Thymus (tissue), 11 donors: ENCODE measurements at regions not wholly inside any gene's neighbourhood (a gene's known extent, or its start where the extent isn't known, plus 50 kb on each side); places are given as distances from the start of the nearest gene placed in this dataset.

ENCODE experiments used
- DNase-seq, 9 donors: peaks; one replicate each; pipeline ENCODE4 v3.0.0-alpha.2; 2013; ENCODE audit warnings: low spot score in 9 of 9, low read depth in 6 of 9, missing footprints in 1 of 9
- H3K27ac ChIP-seq, 2 donors: one replicate each; pipeline ENCODE4 v1.5.1; 2013; ENCODE audit warnings: control low read depth in 1 of 2, low read depth in 1 of 2, low read length in 1 of 2, mild to moderate bottlenecking in 1 of 2, moderate library complexity in 1 of 2
- H3K27me3 ChIP-seq, 2 donors: one replicate each; pipeline ENCODE4 v1.5.1; 2013; ENCODE audit warnings: low read length in 1 of 2; ENCODE audit not compliant: control insufficient read depth in 2 of 2, insufficient read depth in 1 of 2
- H3K36me3 ChIP-seq, 2 donors: one replicate each; pipeline ENCODE4 v1.5.1; 2013; ENCODE audit warnings: low read length in 1 of 2, mild to moderate bottlenecking in 1 of 2, moderate library complexity in 1 of 2; ENCODE audit not compliant: control insufficient read depth in 2 of 2, insufficient read depth in 2 of 2
- H3K4me1 ChIP-seq, 2 donors: one replicate each; pipeline ENCODE4 v1.5.1; 2013; ENCODE audit warnings: low read length in 2 of 2; ENCODE audit not compliant: control insufficient read depth in 2 of 2, insufficient read depth in 2 of 2
- H3K4me3 ChIP-seq, 2 donors: one replicate each; pipeline ENCODE4 v1.5.1; 2013; ENCODE audit warnings: low read length in 2 of 2, control low read depth in 1 of 2, mild to moderate bottlenecking in 1 of 2
- H3K9me3 ChIP-seq, 2 donors: one replicate each; pipeline ENCODE4 v1.5.1; 2013; ENCODE audit warnings: low read length in 1 of 2, mild to moderate bottlenecking in 1 of 2; ENCODE audit not compliant: control insufficient read depth in 2 of 2, insufficient read depth in 1 of 2
- WGBS: extraction: QIAGEN DNeasy Blood & Tissue Kit; methylation state at CpG from one replicate; pipeline ENCODE4 v1.1.7; 2013; 5-methylcytosine and 5-hydroxymethylcytosine counted together
- donor health status: healthy.

DNA sequence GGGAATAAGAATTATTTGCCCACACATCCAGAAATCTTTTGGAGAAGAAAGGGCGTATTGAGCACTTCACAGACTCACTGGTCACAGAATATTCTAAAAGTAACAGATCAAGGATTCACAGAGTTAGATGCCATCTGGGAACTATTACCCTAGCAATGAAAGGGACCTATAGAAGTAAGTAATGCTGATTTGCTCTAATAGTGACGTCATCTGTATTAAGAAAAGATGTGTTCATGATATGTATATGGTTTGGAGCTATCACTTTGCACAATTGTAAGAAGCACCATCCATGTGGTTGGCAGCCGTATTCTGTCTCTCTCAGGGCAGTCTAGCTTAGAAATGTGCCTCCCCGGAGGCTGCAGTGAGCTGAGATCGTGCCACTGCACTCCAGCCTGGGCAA, 52.8 kb upstream of the SV2C start:
- no peak for DNase-seq
- H3K36me3 ChIP-seq, result no peaks in the 10 kb centered on the region
- no peak overlapping the region for H3K27ac ChIP-seq
- no peaks in the 10 kb centered on the region for H3K27me3 ChIP-seq
- H3K4me1 ChIP-seq, result no peaks in the 10 kb centered on the region
- no peak overlapping the region for H3K4me3 ChIP-seq
- 89% methylated on average over 5 of the region's 5 CpGs for WGBS
- no peaks in the 10 kb centered on the region for H3K9me3 ChIP-seq

DNA sequence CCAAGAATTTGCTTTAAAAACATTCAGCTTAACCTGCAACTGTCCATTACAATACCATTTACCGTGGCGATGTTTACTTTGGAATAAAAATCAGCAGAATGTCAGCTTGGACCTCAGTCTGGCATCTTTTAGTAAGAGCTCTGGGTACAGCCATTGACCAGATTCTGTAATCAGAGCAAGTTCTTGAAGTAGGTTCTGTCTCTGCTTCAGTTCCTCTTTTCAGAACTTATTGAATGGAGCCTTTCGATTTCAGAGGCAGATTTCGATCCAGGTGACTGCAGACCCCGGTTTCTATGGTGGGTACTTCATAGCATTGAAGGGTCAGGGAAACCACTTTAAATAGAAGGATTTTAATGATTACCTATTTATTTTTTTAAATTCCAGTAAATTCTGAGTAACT, 53.4 kb upstream of the SV2C start:
- Histone ChIP-seq H3K27ac (no peak overlapping the region), H3K9me3 (no peaks in the 10 kb centered on the region), H3K36me3 (no peaks in the 10 kb centered on the region), H3K4me3 (no peak overlapping the region), H3K27me3 (no peaks in the 10 kb centered on the region), H3K4me1 (no peaks in the 10 kb centered on the region)
- DNase-seq, result no peak
- WGBS, result 89% methylated on average over 5 of the region's 5 CpGs

DNA sequence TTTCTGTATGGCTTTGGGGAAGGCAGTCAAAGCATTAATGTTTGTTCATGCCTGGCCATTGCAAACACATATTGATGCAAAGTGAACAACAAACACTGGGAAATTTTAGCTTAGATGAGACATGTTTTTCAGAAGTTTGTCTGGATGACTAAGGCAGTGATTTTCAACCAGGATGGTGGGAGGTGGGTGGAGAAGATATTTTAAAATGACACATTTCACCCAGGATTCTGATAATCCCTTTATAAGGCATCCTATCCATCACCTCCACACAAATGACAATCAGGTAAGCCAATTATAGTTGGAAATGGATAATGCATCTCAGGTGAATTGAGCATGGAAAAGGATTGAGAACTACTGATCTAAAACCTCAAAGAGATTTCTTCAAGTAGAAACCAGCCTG, 57.4 kb upstream of the SV2C start:
- Histone ChIP-seq H3K27me3 (no peaks in the 10 kb centered on the region), H3K27ac (no peak overlapping the region), H3K36me3 (no peaks in the 10 kb centered on the region), H3K9me3 (no peaks in the 10 kb centered on the region), H3K4me1 (no peaks in the 10 kb centered on the region), H3K4me3 (no peak overlapping the region)
- no peak for DNase-seq

DNA sequence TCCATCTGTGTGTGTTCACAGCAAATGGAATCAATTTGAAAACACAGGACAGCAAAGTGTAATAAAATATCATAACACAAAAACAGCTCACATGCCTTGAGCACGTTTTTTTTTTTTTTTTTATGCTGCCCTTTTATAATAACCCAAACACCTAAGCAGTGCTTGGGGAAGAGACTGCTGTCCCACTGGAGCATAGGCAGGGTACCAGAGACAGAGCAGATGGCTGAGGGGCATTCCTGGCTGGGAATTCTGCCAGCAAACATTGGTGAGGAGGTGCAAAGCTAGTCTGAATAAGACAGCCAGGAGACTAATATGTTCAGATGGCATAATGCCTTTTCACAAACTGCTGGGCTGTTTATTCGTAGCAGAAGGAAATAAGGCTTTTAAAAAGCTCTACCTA, 58.1 kb upstream of the SV2C start:
- H3K9me3 ChIP-seq, result no peaks in the 10 kb centered on the region
- H3K27me3 ChIP-seq, result no peaks in the 10 kb centered on the region
- H3K4me3 ChIP-seq, result no peak overlapping the region
- DNase-seq, result no peak
- WGBS, result 59% methylated on average over 2 of the region's 2 CpGs
- no peaks in the 10 kb centered on the region for H3K4me1 ChIP-seq
- no peaks in the 10 kb centered on the region for H3K36me3 ChIP-seq
- H3K27ac ChIP-seq, result no peak overlapping the region

DNA sequence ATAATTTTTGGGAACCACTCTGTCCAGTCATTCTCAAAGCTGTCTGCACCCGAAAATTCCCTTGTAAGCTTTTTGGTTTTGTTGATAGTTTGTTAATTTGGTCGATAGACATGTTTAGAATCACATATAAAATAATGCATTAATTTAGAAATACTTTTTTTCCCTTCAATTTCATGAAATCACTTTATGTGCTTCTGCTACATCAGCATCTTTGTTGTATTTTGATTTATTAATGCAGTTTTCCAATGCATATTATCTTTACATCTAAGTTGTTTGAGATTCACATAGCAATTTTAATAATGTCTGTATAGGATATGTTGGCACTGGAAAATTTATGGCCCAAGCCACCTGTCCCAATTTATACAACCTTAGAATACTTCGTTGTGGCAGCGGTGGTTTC, 60.6 kb upstream of the SV2C start:
- 85% methylated on average over 4 of the region's 4 CpGs for WGBS
- DNase-seq, result no peak
- Histone ChIP-seq H3K4me3 (no peak overlapping the region), H3K4me1 (no peaks in the 10 kb centered on the region), H3K36me3 (no peaks in the 10 kb centered on the region), H3K27me3 (no peaks in the 10 kb centered on the region), H3K9me3 (no peaks in the 10 kb centered on the region), H3K27ac (no peak overlapping the region)

DNA sequence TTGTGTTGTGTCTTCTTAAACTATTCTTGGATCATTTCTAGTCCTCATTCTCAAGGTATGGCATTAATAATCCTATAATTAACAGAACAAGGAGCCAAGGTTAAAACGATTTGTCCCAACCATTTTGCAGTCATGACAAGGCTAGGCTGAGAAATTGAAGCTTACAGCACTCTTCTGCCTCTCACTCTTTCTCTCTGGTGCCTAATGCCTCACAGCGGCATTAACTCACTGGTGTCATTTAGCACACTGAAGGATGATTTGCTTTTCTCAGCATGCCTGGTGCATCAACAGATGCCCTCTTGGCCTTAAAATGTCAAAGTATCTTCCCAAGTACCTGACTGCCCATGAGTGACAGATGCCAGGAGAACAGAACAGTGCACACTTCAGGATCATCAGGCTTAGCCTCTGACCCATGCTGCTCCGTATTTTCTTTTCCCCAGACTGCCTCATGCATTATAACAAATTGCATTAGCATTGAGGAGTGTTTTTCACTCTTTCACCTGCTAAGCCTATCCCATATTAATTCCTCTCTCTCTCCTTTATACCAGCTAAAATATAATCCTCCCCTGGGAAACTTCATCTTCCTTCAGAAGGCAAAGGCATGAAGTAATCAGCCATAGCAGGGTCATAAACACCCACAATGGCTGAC, 61.1 kb upstream of the SV2C start:
- H3K36me3 ChIP-seq, result no peaks in the 10 kb centered on the region
- DNase-seq, result no peak
- no peaks in the 10 kb centered on the region for H3K9me3 ChIP-seq
- H3K27ac ChIP-seq, result no peak overlapping the region
- H3K27me3 ChIP-seq, result no peaks in the 10 kb centered on the region
- no peaks in the 10 kb centered on the region for H3K4me1 ChIP-seq
- no peak overlapping the region for H3K4me3 ChIP-seq
- 75% methylated on average over 3 of the region's 3 CpGs for WGBS

DNA sequence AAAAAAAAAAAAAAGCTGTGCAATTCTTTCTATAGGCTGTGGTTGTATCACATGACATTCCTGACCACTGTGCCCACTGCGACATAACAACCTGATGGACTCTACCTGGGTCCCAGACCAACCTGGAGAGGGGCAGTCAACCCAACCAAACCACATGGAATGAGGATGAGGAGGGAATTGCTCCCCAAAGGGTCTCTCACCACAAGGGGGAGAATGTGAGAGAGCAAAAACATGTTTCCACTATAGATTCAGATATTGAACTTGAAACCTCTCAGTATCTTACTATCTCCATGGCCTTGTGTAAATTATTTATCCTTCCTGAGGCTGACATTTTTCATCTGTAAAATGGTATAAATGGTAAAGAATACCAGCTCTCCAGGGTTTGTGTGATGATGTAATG, 66.9 kb upstream of the SV2C start:
- DNase-seq, result no peak
- whole genome bisulfite sequencing, result 91% methylated on average over 1 of the region's 1 CpG
- no peaks in the 10 kb centered on the region for H3K9me3 ChIP-seq
- H3K27me3 ChIP-seq, result no peaks in the 10 kb centered on the region
- no peaks in the 10 kb centered on the region for H3K4me1 ChIP-seq
- H3K27ac ChIP-seq, result no peak overlapping the region
- H3K36me3 ChIP-seq, result no peaks in the 10 kb centered on the region
- no peak overlapping the region for H3K4me3 ChIP-seq

DNA sequence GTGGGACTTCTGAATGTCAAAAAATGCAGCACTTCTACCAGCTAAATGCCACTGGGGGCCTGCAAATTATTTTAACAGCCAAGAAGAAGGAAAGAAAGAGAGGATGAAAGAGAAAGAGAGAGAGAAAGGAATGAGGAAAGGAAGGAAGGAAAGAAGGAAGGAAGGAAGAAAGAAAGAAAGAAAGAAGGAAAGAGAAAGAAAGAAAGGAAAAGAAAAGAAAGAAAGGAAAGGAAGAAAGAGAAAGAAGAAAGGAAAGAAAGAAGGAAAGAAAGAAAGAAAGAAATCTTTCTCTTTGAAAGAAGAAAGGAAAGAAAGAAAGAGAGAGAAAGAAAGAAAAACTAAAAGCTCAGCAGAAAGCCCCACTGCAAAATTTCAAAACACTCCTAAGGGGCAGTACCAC, 69.2 kb upstream of the SV2C start:
- DNase-seq, result no peak
- no peaks in the 10 kb centered on the region for H3K4me1 ChIP-seq
- no peak overlapping the region for H3K27ac ChIP-seq
- no peaks in the 10 kb centered on the region for H3K27me3 ChIP-seq
- H3K9me3 ChIP-seq, result no peaks in the 10 kb centered on the region
- no peaks in the 10 kb centered on the region for H3K36me3 ChIP-seq
- no peak overlapping the region for H3K4me3 ChIP-seq

DNA sequence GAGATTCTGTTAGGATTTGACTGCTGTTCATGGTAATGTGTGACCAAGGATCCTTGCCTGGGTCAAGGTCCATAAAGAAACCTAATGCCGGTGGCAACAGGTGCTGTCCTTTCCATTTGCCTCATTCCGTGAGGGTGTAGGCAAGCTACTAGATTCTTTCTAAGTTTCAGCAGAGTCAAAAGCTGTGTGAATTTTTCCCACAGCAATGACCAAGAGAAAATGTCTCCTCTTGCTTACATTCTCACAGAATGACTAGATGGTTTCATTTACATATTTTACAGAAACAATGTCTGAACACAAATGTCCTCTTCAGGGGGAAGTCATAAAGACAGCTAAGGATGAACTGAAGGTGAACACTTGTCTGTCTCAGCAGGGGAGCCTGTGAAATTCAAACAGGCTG, 75.3 kb upstream of the SV2C start:
- Histone ChIP-seq H3K27ac (no peak overlapping the region), H3K4me1 (no peaks in the 10 kb centered on the region), H3K27me3 (no peaks in the 10 kb centered on the region), H3K36me3 (no peaks in the 10 kb centered on the region), H3K9me3 (no peaks in the 10 kb centered on the region), H3K4me3 (no peak overlapping the region)
- 97% methylated on average over 2 of the region's 2 CpGs for WGBS
- DNase-seq, result no peak

DNA sequence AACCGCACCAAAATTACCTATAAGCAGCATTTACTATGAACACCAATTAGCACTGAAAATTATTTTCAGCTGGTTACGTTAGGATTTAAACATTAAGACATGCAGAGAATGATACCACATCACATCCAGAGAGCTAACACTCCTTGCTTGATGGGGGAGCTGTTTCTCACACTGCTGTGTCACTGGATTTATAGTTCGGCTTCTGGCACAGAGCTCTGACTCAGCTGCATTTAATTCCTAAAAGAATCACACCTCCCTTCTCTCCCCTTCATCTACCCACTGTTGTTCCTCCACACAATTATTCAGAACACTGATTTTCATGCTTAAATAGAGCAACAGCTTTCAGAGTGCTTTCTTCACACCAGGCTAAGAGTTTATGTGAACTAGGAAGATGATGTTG, 82.6 kb upstream of the SV2C start:
- H3K36me3 ChIP-seq, result no peaks in the 10 kb centered on the region
- no peak overlapping the region for H3K27ac ChIP-seq
- H3K27me3 ChIP-seq, result no peaks in the 10 kb centered on the region
- 98% methylated on average over 3 of the region's 3 CpGs for WGBS
- DNase-seq, result no peak
- H3K9me3 ChIP-seq, result no peaks in the 10 kb centered on the region
- no peaks in the 10 kb centered on the region for H3K4me1 ChIP-seq
- H3K4me3 ChIP-seq, result no peak overlapping the region
